ENCODE measurements at regions not wholly inside any gene's neighbourhood (a gene's known extent, or its start where the extent isn't known, plus 50 kb on each side); places are given as distances from the start of the nearest gene placed in this dataset.
"Not testable (repeated sequence)": the region's sequence is repeated elsewhere in the genome, so short reads cannot be mapped to it uniquely, and the experiment has no call there.

- no peak for DNase-seq
These were observed 144.0 kb upstream of the PHACTR3 start for GRCh38 chr20:59460352-59460751.

- no peak for DNase-seq
These were observed 142.8 kb upstream of the PHACTR3 start for GRCh38 chr20:59461526-59461925.

- DNase-seq = no peak
These were observed 142.1 kb upstream of the PHACTR3 start for GRCh38 chr20:59462249-59462648.

GRCh38 chr20:59463541-59463940, 140.8 kb upstream of the PHACTR3 start:
- DNase-seq = no peak

- no peak for DNase-seq
These were observed 138.1 kb upstream of the PHACTR3 start for GRCh38 chr20:59466107-59466815.

GRCh38 chr20:59468831-59469230, 135.5 kb upstream of the PHACTR3 start:
- DNase-seq = no peak

GRCh38 chr20:59469267-59470252, 134.8 kb upstream of the PHACTR3 start:
- DNase-seq = no peak

GRCh38 chr20:59470521-59470920, 133.8 kb upstream of the PHACTR3 start:
- DNase-seq = no peak

- no peak for DNase-seq
These were observed 132.5 kb upstream of the PHACTR3 start for GRCh38 chr20:59471653-59472421.

GRCh38 chr20:59473742-59474141, 130.6 kb upstream of the PHACTR3 start:
- DNase-seq = no peak

GRCh38 chr20:59481067-59481466, 123.3 kb upstream of the PHACTR3 start:
- DNase-seq = no peak

GRCh38 chr20:59481477-59482018, 122.8 kb upstream of the PHACTR3 start:
- DNase-seq = no peak

- DNase-seq = no peak
These were observed 121.8 kb upstream of the PHACTR3 start for GRCh38 chr20:59482351-59483187.

- DNase-seq = no peak
These were observed 120.9 kb upstream of the PHACTR3 start for GRCh38 chr20:59483481-59483880.

GRCh38 chr20:59484228-59484627, 120.1 kb upstream of the PHACTR3 start:
- DNase-seq = no peak

- no peak for DNase-seq
These were observed 118.5 kb upstream of the PHACTR3 start for GRCh38 chr20:59485576-59486454.

GRCh38 chr20:59488459-59488858, 115.9 kb upstream of the PHACTR3 start:
- DNase-seq = not testable (repeated sequence)

GRCh38 chr20:59490196-59491004, 113.9 kb upstream of the PHACTR3 start:
- DNase-seq = not testable (repeated sequence)

GRCh38 chr20:59491884-59492283, 112.5 kb upstream of the PHACTR3 start:
- DNase-seq = no peak

Data from hypothalamus (tissue), 51 donors.